Endothelial cell (in vitro differentiated cells): ENCODE measurements at regions not wholly inside any gene's neighbourhood (a gene's known extent, or its start where the extent isn't known, plus 50 kb on each side); places are given as distances from the start of the nearest gene placed in this dataset.

ENCODE experiments used
- DNase-seq: peaks from one replicate; pipeline ENCODE4 v3.0.0; 2021; ENCODE audit warnings: low spot score
- H3K27ac Mint-ChIP-seq: one replicate; pipeline ENCODE4 v1.8.0; 2021; ENCODE audit warnings: mixed read lengths, inconsistent platforms; ENCODE audit not compliant: unreplicated experiment
- H3K27me3 Mint-ChIP-seq: one replicate; pipeline ENCODE4 v1.8.0; 2021; ENCODE audit warnings: mild to moderate bottlenecking, moderate library complexity, mixed read lengths, inconsistent platforms; ENCODE audit not compliant: unreplicated experiment
- H3K36me3 Mint-ChIP-seq: one replicate; pipeline ENCODE4 v1.8.0; 2021; ENCODE audit warnings: mild to moderate bottlenecking, low read depth, mixed read lengths, inconsistent platforms; ENCODE audit not compliant: unreplicated experiment
- H3K4me1 Mint-ChIP-seq: one replicate; pipeline ENCODE4 v1.8.0; 2021; ENCODE audit warnings: mild to moderate bottlenecking, mixed read lengths, inconsistent platforms; ENCODE audit not compliant: unreplicated experiment
- H3K4me3 Mint-ChIP-seq: one replicate; pipeline ENCODE4 v1.8.0; 2021; ENCODE audit warnings: mild to moderate bottlenecking, mixed read lengths, inconsistent platforms; ENCODE audit not compliant: unreplicated experiment
- H3K9me3 Mint-ChIP-seq: one replicate; pipeline ENCODE4 v1.8.0; 2021; ENCODE audit warnings: mixed read lengths, inconsistent platforms; ENCODE audit not compliant: unreplicated experiment
- CTCF ChIP-seq: fragments of 200-600 bp; sonication (generic); IDR thresholded peaks from one replicate; pipeline ENCODE4 v1.5.0; 2021; ENCODE audit warnings: antibody characterized with exemption; ENCODE audit not compliant: unreplicated experiment

GRCh38 chr2:151186011-151186410, 75.7 kb downstream of the RBM43 start:
- Mint-ChIP-seq H3K36me3 (no peaks in the 10 kb centered on the region), H3K9me3 (no peaks in the 10 kb centered on the region), H3K4me3 (no peak overlapping the region), H3K4me1 (no peaks in the 10 kb centered on the region), H3K27ac (no peak overlapping the region), H3K27me3 (peaks cover 1% of the 10 kb centered on the region)
- DNase-seq: no peak
- TF ChIP-seq CTCF: no peak

GRCh38 chr2:151182899-151183809, 78.5 kb downstream of the RBM43 start:
- H3K36me3 Mint-ChIP-seq: no peaks in the 10 kb centered on the region
- TF ChIP-seq CTCF: no peak
- H3K9me3 Mint-ChIP-seq: no peaks in the 10 kb centered on the region
- H3K4me1 Mint-ChIP-seq: no peaks in the 10 kb centered on the region
- no peak overlapping the region for H3K27ac Mint-ChIP-seq
- DNase-seq: no peak
- H3K4me3 Mint-ChIP-seq: no peak overlapping the region
- peaks cover 1% of the 10 kb centered on the region for H3K27me3 Mint-ChIP-seq

- TF ChIP-seq CTCF: no peak
- Mint-ChIP-seq H3K36me3 (no peaks in the 10 kb centered on the region), H3K4me1 (no peaks in the 10 kb centered on the region), H3K27me3 (peaks cover 1% of the 10 kb centered on the region), H3K27ac (no peak overlapping the region), H3K9me3 (no peaks in the 10 kb centered on the region), H3K4me3 (no peak overlapping the region)
- no peak for DNase-seq
Measured at GRCh38 chr2:151182396-151182795, 79.3 kb downstream of the RBM43 start.

- TF ChIP-seq CTCF: no peak
- Mint-ChIP-seq H3K9me3 (no peaks in the 10 kb centered on the region), H3K36me3 (no peaks in the 10 kb centered on the region), H3K4me1 (no peaks in the 10 kb centered on the region), H3K27ac (no peak overlapping the region), H3K27me3 (peaks cover 1% of the 10 kb centered on the region), H3K4me3 (no peak overlapping the region)
- DNase-seq: no peak
Measured at GRCh38 chr2:151181524-151181923, 80.1 kb downstream of the RBM43 start.

- no peak overlapping the region for H3K4me3 Mint-ChIP-seq
- no peaks in the 10 kb centered on the region for H3K9me3 Mint-ChIP-seq
Measured at GRCh38 chr2:151180123-151180522, 81.5 kb downstream of the RBM43 start.

More at GRCh38 chr2:151180123-151180522, 81.5 kb downstream of the RBM43 start:
- no peak for TF ChIP-seq CTCF
- Mint-ChIP-seq H3K4me1 (no peaks in the 10 kb centered on the region), H3K27me3 (no peaks in the 10 kb centered on the region), H3K27ac (no peak overlapping the region), H3K36me3 (no peaks in the 10 kb centered on the region)
- no peak for DNase-seq
